Activated gamma-delta T cell treated with anti-CD3 and anti-CD28 coated beads, Interleukin-2, amount 50 U/mL, for 16 hours (primary cell): ENCODE measurements at regions not wholly inside any gene's neighbourhood (a gene's known extent, or its start where the extent isn't known, plus 50 kb on each side); places are given as distances from the start of the nearest gene placed in this dataset.
"Not testable (repeated sequence)": the region's sequence is repeated elsewhere in the genome, so short reads cannot be mapped to it uniquely, and the experiment has no call there.

Source experiments
- DNase-seq: peaks from one replicate; pipeline ENCODE4 v3.0.0-alpha.2; 2020; ENCODE audit warnings: low read depth

DNA sequence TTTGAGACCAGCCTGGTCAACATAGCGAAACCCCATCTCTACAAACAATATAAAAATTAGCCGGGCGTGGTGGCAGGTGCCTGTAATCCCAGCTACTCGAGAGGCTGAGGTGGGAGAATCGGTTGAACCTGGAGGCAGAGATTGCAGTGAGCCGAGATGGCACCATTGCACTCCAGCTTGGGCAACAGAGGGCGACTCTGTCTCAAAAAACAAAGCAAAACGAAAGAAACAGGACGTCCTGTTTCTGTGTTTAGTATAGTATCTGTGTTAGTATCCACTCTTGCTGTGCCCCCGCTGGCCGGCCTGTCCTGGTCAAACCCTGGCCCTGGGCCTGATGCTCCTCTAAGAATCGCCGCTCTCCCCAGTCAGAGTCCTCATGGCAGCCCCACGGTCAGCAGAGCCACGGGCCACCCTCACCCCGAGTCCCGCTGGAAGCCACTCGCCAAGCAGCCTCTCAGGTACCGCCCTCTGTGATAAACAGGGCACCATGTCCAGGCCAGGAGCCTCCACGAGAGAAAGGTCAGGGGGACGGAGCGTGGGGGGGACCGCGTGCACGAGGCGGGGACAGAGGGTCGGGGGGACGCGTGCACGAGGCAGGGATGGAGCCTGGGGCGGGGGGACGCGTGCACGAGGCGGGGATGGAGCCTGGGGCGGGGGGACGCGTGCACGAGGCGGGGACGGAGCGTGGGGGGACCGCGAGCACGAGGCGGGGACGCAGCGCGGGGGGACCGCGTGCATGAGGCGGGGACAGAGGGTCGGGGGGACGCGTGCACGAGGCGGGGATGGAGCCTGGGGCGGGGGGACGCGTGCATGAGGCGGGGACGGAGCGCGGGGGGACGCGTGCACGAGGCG, 384.5 kb downstream of the SMOC2 start:
- DNase-seq, result no peak

DNA sequence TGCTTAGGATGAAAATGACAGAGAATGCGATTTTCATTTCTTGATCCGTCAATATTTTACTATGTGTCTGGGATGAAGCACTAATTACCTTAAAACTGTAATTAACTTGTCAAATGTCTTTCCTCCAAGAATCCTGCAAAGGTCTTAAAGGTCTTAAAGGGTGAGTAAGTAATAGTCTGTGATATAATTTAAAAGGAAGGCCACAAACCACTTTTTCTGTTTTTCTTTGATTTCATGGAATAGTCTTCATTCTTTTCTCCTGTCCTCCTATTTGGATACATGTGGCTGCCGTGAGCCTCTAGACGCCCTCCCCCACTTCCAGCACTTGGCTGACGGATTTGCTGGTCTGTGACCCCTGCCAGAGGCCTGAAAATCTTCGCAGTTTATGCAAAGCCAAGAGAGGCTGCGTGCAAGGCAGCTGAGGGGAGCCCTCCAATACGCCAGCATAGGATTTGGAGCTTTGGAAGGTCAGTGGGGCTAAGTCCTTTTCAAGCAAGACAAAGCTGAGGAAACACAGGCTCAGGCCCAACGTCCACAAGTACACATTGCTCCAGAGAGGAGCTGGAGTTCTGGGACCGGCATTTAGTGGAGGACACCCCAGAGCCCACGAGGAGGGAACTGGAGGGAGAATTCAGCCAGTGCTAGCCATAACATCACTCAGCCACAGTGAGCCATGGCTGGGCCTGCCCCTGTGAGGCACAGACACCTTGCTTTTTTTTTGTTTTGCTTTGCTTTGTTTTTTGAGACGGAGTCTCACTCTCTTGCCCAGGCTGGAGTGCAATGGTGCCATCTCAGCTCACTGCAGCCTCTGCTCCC, 382.6 kb downstream of the SMOC2 start:
- no peak for DNase-seq

DNA sequence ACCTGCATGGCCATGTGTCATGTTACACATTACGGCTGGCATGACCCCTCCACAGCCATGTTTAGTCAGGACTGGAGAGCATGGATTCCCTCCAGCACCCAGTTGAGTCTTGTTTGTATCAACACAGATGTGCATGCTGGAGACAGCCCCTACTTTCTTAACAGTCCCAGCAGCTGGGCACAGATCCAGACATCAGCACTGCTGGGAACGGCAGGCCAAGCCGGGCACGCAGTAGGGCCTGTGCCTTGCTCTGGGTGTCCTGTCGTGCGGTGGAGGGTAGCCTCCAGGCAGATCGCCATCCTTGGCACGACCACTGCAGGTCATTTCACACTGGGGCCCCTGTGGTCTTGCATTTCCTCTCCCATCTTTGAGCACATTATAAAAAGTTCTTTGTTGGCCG, 381.4 kb downstream of the SMOC2 start:
- no peak for DNase-seq

DNA sequence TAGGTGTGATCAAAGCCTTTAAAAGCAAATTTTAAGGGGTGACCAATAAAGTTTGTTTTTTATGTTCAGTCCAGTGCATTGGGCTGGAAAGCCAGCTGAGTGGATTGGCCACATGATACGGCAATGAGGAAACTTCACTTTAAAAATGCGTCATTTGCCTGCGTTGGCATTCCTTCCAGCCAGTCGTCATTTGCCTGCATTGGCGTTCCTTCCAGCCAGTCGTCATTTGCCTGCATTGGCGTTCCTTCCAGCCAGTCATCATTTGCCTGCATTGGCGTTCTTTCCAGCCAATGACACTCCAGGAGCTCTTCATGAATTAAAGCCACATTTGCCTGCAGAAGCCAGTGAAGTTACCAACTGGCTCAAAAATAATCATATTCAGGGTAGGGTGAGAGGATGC, 378.6 kb downstream of the SMOC2 start:
- DNase-seq, result no peak

DNA sequence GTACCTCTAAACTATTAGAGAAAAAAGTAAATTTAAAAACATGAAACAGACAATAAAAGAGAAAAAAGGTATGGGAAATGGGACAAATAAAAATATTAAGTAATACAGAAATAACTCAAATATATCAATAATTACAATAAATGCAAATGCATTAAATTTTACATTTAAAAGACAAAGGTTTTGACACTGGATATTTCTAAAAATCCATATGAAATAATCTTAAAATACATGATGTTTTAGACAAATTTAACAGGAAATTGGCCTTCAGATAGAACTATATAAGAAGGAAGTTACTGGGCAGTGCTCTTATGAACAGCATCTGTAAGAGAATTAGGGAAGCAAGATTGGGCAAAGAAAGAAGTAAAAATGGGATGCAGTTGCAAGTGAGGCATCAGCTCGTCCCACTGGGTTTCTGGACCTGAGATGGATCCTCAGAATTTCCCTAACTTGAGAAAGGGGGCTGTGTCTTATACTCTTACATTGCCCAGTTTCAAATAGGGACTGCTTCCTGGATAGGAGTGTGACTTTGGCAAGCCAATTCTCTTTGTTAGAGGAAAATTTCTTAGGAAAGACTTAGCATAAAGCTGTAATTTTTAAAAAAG, 376.7 kb downstream of the SMOC2 start:
- no peak for DNase-seq

DNA sequence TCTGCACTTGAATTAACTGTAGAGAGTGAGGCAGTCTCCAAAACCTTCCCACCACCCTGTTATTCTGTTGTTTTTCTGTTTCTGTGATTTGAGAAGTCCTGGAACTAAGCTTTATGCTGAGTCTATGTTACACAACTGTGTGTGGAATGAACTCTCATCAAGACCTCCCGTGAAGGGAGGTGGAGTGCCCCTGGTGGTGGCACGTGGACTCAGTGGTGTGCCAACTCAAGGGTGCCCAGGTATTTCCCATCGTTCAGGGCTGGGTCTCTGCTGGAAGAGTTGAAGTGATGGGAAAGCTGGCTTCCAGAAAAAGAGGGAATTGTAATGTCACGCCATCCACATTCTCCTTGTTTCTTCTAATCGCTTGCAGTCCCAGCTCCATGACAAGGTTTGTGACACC, 374.2 kb downstream of the SMOC2 start:
- no peak for DNase-seq

DNA sequence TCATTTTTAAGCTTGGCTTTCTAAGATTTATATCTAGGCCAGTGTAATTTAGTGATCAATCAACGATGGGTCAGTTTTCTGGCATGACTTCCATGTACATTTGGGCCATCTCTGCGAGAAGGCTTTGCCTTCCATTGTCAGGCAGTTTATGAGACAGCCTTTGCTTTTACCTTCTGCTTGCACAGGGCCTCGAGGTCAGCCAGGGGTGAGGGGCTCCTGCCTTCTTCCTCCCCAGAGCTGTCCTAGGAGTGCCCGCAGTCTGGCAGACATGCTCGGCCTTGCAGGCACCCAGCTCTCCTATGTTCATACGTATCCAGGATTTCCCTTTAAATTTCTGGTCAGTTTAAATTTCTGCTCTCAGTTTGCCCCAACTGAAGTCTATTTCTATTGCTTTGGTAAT, 367.2 kb downstream of the SMOC2 start:
- DNase-seq, result no peak

DNA sequence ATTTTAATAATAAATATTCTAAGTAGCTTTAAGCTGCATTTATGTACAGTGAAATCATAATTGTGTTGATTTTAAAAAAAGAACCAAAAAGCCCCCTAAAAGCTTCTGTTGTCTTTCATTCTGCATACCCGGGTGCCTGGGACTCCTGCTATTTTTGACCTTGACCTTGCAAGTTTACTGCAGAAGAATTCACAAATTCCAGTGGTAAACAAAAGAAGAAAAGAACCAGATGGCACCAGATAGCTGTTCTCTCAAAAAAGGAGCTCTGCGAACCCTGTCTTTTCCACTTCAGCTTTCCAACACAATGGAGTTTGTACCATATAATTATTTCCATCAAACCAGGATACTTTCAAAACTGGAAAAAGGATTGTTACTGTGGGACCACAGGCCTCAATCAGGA, 363.3 kb downstream of the SMOC2 start:
- no peak for DNase-seq

DNA sequence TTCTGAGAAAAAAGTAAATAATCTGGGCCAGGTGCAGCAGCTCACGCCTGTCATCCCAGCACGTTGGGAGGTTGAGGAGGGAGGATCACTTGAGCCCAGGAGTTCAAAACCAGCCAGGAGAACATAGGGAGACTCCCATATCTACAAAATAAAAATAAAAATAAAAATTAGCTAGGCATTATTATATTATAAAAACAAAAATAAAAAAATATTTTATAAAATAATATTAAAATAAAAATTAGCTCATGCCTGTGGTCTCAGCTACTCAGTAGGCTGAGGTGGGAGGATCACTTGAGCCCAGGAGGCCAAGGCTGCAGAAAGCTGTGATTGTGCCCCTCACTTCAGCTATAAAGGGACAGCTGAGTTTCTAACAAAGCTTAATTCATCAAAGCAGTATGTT, 362.9 kb downstream of the SMOC2 start:
- no peak for DNase-seq

DNA sequence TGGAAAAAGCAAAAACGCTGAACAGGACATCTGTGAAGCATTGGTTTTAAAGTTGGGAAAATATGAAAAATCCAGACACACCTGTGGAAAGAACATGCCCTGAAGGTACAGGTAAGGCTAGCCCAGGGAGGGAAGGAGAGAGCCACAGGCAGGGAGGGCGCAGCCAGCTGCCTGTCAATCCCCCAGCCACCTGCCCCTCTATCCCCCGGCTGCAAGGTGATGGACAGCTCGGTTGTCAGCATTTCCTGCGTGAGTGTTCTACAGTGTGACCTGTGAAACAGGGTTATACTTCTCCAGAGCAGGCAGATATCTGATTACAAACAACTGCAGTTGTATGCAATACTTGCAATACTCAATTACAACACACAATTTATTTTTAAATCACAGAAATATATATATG, 358.1 kb downstream of the SMOC2 start:
- DNase-seq, result no peak

DNA sequence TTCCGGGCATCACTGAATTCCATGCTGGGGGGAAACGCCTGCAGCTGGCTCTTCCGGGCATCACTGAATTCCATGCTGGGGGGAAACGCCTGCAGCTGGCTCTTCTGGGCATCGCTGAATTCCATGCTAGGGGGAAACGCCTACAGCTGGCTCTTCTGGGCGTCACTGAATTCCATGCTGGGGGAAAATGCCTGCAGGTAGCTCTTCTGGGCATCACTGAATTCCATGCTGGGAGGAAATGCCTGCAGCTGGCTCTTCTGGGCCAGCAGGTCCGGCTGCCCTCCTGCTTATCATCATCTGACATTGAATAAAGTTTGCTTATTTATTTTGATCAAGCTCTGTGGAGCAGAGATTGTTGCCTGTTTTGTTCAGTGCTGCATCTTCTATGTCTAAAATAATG, 355.1 kb downstream of the SMOC2 start:
- DNase-seq, result no peak

DNA sequence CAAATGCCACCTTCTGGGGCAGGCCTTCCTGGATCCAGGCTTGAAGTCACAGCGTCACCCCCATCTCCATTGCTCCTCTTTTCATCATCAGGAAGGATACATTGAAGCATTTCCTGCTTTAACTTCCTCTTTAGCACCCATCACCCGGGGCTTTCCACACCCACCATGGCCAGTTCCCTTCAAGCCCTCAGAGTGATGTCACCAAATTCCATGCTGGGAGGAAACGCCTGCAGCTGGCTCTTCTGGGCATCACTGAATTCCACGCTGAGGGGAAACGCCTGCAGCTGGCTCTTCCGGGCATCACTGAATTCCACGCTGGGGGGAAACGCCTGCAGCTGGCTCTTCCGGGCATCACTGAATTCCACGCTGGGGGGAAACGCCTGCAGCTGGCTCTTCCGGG, 354.6 kb downstream of the SMOC2 start:
- DNase-seq, result not testable (repeated sequence)

DNA sequence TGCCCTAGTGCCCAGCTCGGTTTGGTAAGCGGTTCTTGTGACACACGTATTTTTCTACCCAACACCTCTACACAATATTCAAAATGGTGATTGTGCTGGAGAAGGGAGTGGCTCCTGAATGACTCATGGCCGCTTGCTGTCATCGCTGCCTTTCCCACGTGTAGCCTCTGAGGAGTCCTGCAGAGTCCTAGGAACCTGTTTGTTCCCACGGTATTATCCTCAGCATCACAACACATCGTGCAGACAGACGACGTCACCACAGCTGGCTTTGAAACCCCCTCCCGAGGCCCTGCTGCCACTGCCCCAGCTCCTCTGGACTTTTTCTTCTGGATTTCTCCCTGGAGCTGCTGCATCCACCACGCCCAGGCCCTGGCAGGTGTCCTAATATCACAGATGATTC, 353.5 kb downstream of the SMOC2 start:
- DNase-seq, result no peak

DNA sequence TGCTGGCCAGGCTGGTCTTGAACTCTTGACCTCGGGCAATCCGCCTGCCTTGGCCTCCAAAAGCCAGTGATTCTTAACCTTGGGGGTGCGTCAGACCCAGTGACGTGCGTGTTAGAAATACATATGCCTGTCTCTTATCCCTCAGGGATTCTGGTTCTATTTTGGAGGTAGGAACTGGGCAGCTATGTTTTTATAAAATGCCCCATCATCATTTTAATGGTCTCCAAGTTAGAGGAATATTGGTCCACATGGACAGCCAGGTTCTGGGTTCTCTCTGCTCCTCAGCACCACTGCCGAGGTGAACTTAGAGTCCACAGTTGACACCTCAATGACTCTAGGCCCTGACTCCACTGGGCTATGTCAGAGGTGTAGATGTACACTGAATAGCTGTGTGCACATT, 352.7 kb downstream of the SMOC2 start:
- no peak for DNase-seq

DNA sequence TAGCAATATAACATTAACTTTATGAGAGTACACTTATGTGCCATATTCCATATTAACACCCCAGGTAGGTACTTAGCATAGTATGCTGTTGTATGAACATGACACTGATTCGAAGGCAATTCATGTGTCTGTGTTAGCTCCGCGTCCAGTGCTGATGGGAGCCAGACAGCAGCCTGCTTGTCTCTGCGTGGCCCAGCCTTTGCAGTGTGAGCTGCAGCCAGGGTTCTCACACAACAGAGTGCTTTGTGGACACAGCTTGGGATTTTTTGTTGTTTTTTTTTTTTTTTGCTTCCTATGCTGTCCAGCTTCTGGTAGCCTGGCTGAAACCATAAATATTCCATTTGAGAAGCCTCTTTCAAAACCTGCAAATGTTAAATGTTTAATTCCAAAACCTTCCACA, 350.9 kb downstream of the SMOC2 start:
- DNase-seq, result no peak

DNA sequence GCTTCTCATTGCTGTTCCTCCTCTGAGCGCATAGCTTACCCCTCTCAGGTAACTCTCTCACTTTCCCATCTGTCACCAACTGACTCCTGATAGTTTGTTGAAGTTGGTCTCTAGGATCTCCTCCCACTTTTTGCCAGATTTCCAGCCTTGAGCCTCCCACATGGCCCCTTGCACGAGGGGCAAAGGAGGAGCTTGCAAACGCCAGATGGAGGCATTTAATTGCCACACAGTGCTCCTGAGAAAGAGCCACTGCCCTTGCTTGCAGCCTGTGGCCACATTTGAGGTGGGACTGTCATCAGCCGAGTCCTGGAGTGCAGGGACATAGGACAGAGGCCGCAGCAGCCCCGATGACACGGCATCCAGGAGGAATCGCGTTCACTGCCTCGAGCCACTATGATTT, 348.7 kb downstream of the SMOC2 start:
- no peak for DNase-seq

DNA sequence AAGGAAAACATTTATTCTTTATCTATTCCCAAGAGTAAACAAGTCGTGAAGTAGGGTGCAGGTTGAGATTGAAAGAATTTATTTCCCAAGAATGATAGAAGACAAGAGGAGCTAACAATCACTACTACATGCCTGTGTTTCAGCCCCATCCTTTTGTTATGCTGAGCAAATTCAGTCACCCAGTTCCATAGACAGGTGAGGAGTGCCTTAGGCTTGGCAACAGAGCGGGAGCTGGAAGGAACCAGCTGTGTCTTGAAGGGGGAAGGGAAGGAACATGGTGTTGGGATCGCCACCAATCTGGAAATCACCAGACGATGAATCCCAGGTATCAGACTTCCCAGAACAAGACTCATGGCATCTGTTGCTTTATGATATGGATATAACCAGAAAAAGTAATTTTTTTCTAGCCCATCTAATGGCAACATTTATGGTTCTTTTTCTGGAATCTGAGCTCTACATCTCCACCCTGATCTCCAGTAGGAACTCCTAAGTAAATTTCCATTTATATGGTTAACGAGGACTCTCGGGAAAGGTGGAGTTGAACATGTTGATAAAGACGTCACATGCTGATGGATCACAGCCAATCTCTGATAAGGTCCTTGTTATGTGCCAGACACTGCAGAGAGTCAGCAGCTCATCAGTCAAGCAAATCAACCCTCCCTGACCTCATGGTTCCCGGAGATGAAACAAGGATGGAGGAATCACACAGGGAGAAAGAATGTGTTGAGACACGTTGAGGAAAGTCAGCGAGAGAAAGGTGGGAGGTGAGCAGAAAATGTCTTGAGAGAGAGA, 344.9 kb downstream of the SMOC2 start:
- DNase-seq, result no peak

DNA sequence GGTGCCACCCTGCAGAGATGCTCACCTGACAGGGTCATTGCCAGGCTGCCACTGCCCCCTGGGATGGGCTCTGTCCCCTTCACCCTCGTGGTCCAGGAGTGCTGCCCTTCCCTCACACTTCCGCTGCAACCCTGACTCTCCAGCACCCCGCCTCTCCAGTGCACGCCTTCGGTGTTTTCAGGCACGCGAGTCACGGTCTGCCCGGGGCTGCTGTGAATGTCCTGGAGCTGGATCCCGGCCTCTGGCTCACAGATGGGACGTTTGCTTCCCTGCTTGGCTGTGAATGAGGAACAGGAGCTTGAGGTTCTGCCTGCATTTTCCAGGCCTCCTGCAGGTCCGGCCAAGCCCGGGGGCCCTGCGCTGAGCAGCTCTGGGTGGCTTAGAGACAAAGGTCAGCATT, 343.4 kb downstream of the SMOC2 start:
- no peak for DNase-seq

DNA sequence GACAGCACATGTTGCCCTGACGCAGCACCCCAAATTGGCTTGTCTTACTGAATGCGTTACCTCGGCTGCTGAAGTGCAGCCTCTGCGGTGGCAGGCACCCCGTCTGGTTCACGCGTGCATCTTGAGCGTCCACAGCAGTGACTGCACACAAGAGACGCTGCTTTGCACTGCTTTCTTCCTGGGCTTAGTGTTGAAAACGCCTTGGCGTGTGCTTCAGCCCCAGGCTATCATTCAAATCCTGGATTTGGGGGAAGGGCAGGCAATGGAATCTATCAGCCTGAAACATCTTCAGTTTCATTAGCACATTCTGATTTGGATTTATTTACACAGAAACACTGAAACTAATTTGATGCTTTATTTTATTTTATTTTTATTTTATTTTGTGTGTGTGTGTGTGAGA, 342.7 kb downstream of the SMOC2 start:
- DNase-seq, result no peak

DNA sequence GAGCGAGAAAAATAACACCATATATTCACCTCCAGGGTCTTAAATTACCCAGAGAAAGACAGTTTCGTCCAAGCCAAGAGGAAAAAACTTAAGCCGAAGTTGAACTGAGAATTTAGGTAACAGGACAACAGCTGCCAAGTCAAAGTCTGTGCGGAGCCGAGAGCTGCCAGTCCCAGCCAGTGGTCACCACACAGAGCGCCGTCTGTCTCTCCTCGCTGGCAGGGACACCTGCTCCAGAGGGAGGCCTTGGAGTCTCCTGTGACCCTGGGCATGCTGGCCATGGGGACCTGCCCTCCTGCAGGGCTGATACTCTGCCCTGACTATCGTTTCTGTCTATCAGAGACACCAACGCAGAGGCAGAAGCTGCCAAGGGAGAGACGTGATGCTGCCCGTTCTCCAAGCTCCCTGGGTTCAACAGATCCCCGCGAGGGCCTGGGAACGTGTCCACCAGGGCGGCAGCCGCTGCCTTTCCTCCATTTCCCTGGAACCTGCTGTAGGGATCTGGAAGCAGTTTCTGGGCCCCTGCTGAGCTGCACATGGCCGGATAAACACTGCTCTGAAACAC, 341.3 kb downstream of the SMOC2 start:
- DNase-seq, result no peak

DNA sequence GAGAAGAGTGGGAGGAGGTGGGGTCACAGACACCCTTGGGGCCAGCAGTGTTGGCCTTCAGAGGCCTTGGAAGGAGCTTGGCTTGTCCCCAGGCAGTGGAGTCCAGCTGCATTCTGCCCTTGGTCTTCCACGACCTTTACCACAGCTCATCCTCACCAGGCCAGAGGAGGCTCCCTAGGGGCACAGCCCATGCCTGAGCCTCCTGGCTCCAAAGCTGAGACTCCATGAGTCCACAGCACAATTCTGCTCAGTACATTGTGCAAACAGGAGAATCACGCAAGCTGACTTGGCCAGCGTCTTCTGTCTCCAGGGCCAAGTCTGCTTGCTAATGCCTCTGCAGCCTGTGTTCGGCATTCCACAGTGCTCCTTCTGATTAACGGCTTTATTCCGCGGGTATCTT, 337.2 kb downstream of the SMOC2 start:
- no peak for DNase-seq

DNA sequence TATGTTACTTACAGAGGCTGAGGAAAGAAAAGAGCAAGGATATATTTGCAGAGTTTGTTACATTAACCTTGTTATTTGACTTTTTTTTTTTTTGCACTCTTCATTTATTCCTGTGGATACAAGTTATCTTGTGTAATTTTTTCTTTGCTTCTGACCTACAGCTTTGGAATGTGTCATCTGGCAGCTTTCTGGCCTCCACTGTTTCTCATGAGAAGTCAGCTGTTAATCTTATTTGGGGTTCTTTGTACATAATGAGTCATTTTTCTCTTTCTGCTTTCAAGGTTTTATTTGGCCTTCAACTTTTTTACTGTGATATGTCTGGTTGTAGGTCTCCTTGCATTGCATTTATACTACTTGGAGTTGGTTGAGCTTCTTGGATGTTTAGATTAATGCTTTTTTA, 333.4 kb downstream of the SMOC2 start:
- no peak for DNase-seq
